ENCODE measurements at regions not wholly inside any gene's neighbourhood (a gene's known extent, or its start where the extent isn't known, plus 50 kb on each side); places are given as distances from the start of the nearest gene placed in this dataset.

GRCh38 chr2:239454507-239454906, 53.7 kb upstream of the HDAC4 start:
- Histone ChIP-seq H3K27ac (ENCODE audit: insufficient read depth, low read depth, low read length) (no peak overlapping the region), H3K4me1 (ENCODE audit: control insufficient read depth, extremely low read depth, insufficient read depth, low read length) (no peaks in the 10 kb centered on the region), H3K36me3 (ENCODE audit: control insufficient read depth in 2 of 2, extremely low read depth in 1 of 2, insufficient read depth in 2 of 2, low read length in 2 of 2) (no peaks in the 10 kb centered on the region), H3K9ac (replicated peaks; ENCODE audit: extremely low read depth, insufficient read depth, low read length) (no peak overlapping the region), H3K79me2 (ENCODE audit: control insufficient read depth, insufficient read depth, low read length) (no peaks in the 10 kb centered on the region), H3K4me2 (ENCODE audit: insufficient read depth, low read length) (no peak overlapping the region), H3K4me3 (replicated peaks in 1 of 3; ENCODE audit: insufficient read depth in 1 of 3, low read depth in 1 of 3, low read length in 3 of 3) (no peak overlapping the region), H3K9me1 (replicated peaks; ENCODE audit: control insufficient read depth, extremely low read depth, insufficient read depth, low read length) (no peaks in the 10 kb centered on the region), H3K9me3 (replicated peaks; ENCODE audit: control insufficient read depth, insufficient read depth, low read length) (no peaks in the 10 kb centered on the region), H3K27me3 (ENCODE audit: control insufficient read depth in 2 of 2, insufficient read depth in 2 of 2, low read length in 2 of 2) (no peaks in the 10 kb centered on the region), H2AFZ (ENCODE audit: low read depth, low read length) (no peak overlapping the region), H4K20me1 (replicated peaks; ENCODE audit: control insufficient read depth, extremely low read depth, insufficient read depth, low read length) (no peaks in the 10 kb centered on the region)
- intact Hi-C loops (cut with micrococcal nuclease) = no loop called here
- DNase-seq (ENCODE audit: low read depth, low spot score) (no peak), FAIRE-seq (no peak)
- TF ChIP-seq, protein P1, sequence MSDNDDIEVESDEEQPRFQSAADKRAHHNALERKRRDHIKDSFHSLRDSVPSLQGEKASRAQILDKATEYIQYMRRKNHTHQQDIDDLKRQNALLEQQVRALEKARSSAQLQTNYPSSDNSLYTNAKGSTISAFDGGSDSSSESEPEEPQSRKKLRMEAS (IDR thresholded peaks at IDR 0.05; ENCODE audit: insufficient read depth, insufficient read length) = no peak
- TF ChIP-seq CTCF (IDR thresholded peaks at IDR 0.05; ENCODE audit: extremely low read depth in 1 of 2, insufficient read depth in 1 of 2, low read depth in 1 of 2, low read length in 2 of 2) (no peak), POLR2AphosphoS5 (IDR thresholded peaks at IDR 0.05; ENCODE audit: insufficient read depth, low read depth, low read length) (no peak), POLR2A (IDR thresholded peaks at IDR 0.05; ENCODE audit: low read depth, low read length) (no peak), EZH2 (IDR thresholded peaks at IDR 0.05; ENCODE audit: borderline replicate concordance, low read depth, low read length, severe bottlenecking) (no peak), JUN (IDR thresholded peaks at IDR 0.05; ENCODE audit: borderline replicate concordance, insufficient read depth, insufficient read length, low read depth) (no peak), MYC (IDR thresholded peaks at IDR 0.05; ENCODE audit: low read depth, low read length) (no peak), FOS (IDR thresholded peaks at IDR 0.05; ENCODE audit: borderline replicate concordance, insufficient read depth, low read length) (no peak), GATA2 (IDR thresholded peaks at IDR 0.05; ENCODE audit: insufficient read depth, insufficient read length, low read depth, low read length) (no peak)
- dilution Hi-C loops (cut with MboI; ENCODE audit: extremely low pct_ligation_motif_present, low sequenced_read_pairs) = no loop called here
- ChIA-PET CTCF (no interaction called here), POLR2A (no interaction called here)
- BruUV-seq (replicated peaks) = no TSS peak
